Left lung (tissue), 4 donors: ENCODE measurements at regions not wholly inside any gene's neighbourhood (a gene's known extent, or its start where the extent isn't known, plus 50 kb on each side); places are given as distances from the start of the nearest gene placed in this dataset.

ENCODE experiments used
- ATAC-seq: fragments of 200-7000 bp; cut with Tn5 transposase; one replicate; pipeline ENCODE4 v1.9.1; 2020; ENCODE audit warnings: moderate library complexity
- DNase-seq, 4 donors: peaks; one replicate each; pipeline ENCODE4 v3.0.0-alpha.2; 2013 to 2020
- H3K27ac ChIP-seq, 2 donors: fragments of 200-600 bp; sonication (generic) in 1 of 2; one replicate each; pipeline versions ENCODE4 v1.5.0 to v1.8.0; 2020 to 2021
- H3K27me3 ChIP-seq, 2 donors: fragments of 200-600 bp; sonication (generic) in 1 of 2; one replicate each; pipeline versions ENCODE4 v1.5.0 to v1.8.0; 2020 to 2021
- H3K36me3 ChIP-seq, 2 donors: fragments of 200-600 bp; sonication (generic) in 1 of 2; one replicate each; pipeline versions ENCODE4 v1.5.0 to v1.8.0; 2020 to 2021
- H3K4me1 ChIP-seq, 2 donors: fragments of 200-600 bp; one replicate each; pipeline ENCODE4 v1.8.0; 2021
- H3K4me3 ChIP-seq, 2 donors: fragments of 200-600 bp; sonication (generic) in 1 of 2; one replicate each; pipeline versions ENCODE4 v1.5.0 to v1.8.0; 2020 to 2021; ENCODE audit warnings: mild to moderate bottlenecking in 1 of 2
- H3K9me3 ChIP-seq, 2 donors: fragments of 200-600 bp; sonication (generic) in 1 of 2; one replicate each; pipeline versions ENCODE4 v1.5.0 to v1.8.0; 2020 to 2021
- intact Hi-C, 2 donors: fragments of 100-400 bp; cut with DNase I; formaldehyde crosslinking; loops; one replicate each; pipeline versions ENCODE4 v1.11.2 to v1.14.2; 2022
- TF ChIP-seq, protein P1 (sequence below), 2 donors: fragments of 200-600 bp; sonication (generic) in 1 of 2; IDR thresholded peaks; one replicate each; pipeline versions ENCODE4 v1.5.0 to v1.8.0; 2021; ENCODE audit warnings: antibody characterized with exemption in 2 of 2
- donor health status: DM: no; HTN: yes; CAD: no.
- donor health status: DM: no; HTN: no; CAD: no.

DNA sequence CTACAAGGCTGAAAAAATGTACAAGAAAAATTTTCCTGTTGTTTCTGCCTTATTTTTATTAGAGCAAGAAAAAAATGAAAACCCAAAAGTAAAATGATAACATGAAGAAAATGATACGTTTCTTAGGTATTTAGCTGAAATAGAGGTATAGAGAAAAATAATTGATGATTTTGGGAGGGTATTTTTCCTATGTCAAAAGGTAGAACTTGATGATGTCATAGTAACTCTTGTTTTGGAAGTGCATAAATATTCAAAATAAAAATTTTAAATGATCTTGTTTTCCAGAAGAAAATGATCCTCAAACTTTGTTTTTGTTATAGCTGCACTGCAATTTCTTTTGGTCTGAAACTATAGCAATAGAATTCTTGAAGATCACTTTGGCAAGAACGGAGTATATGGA lies 608.8 kb upstream of the BOD1L1 start:
- H3K4me1 ChIP-seq = no peaks in the 10 kb centered on the region
- no peaks in the 10 kb centered on the region for H3K36me3 ChIP-seq
- intact Hi-C loops = no loop called here
- no peaks in the 10 kb centered on the region for H3K27me3 ChIP-seq
- H3K27ac ChIP-seq = no peak overlapping the region
- ATAC-seq (no peak), DNase-seq (no peak)
- H3K9me3 ChIP-seq = no peaks in the 10 kb centered on the region
- H3K4me3 ChIP-seq = no peak overlapping the region
- TF ChIP-seq, protein P1, sequence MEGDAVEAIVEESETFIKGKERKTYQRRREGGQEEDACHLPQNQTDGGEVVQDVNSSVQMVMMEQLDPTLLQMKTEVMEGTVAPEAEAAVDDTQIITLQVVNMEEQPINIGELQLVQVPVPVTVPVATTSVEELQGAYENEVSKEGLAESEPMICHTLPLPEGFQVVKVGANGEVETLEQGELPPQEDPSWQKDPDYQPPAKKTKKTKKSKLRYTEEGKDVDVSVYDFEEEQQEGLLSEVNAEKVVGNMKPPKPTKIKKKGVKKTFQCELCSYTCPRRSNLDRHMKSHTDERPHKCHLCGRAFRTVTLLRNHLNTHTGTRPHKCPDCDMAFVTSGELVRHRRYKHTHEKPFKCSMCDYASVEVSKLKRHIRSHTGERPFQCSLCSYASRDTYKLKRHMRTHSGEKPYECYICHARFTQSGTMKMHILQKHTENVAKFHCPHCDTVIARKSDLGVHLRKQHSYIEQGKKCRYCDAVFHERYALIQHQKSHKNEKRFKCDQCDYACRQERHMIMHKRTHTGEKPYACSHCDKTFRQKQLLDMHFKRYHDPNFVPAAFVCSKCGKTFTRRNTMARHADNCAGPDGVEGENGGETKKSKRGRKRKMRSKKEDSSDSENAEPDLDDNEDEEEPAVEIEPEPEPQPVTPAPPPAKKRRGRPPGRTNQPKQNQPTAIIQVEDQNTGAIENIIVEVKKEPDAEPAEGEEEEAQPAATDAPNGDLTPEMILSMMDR (IDR thresholded peaks at IDR 0.05) = no peak

DNA sequence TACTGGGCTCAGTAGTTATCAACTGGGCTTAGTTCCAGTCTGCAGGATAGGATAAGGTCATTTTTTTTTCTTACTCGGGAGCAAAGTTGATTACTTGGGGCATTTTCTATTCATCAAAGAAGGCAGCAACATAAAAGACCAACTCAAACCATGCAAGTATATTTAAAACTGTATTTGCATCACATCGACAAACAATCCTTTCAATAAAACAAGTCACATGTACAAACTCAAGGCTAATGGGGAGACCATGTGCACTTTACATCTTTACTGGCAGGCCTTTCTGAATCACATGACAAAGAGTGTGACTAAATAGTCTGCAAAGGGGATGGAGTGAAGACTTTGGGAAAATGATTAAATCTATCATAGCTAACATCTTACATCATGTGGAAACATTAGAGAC lies 610.4 kb upstream of the BOD1L1 start:
- no peak for DNase-seq
- Histone ChIP-seq H3K27me3 (no peaks in the 10 kb centered on the region), H3K27ac (no peak overlapping the region), H3K9me3 (no peaks in the 10 kb centered on the region), H3K36me3 (no peaks in the 10 kb centered on the region), H3K4me3 (no peak overlapping the region), H3K4me1 (no peaks in the 10 kb centered on the region)
- no peak for ATAC-seq
- TF ChIP-seq, protein P1 (IDR thresholded peaks at IDR 0.05) = no peak
- intact Hi-C loops = no loop called here

DNA sequence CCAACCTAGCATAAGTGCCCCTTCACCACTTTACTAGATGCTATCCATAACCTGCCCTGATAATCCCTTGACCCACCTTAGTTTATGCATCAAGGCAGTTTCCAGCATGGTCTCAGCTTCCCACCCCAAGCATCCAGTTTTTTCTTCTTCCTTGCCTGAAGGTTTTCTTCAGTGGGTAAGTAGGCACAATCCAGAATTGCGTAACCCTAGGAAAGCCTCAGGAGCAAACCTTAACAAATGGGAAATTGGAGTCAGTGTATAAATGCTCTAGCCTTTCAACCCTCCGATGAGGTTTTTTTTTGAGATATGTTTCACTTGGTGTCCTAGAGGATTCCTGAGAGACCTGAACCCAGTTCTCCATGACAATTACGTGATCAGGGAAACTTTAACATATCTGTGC lies 614.0 kb upstream of the BOD1L1 start:
- ATAC-seq = no peak
- TF ChIP-seq, protein P1 (IDR thresholded peaks at IDR 0.05) = no peak
- Histone ChIP-seq H3K36me3 (no peaks in the 10 kb centered on the region), H3K27me3 (no peaks in the 10 kb centered on the region), H3K4me1 (no peaks in the 10 kb centered on the region), H3K27ac (no peak overlapping the region), H3K9me3 (no peaks in the 10 kb centered on the region), H3K4me3 (no peak overlapping the region)
- DNase-seq = no peak
- intact Hi-C loops = no loop called here

DNA sequence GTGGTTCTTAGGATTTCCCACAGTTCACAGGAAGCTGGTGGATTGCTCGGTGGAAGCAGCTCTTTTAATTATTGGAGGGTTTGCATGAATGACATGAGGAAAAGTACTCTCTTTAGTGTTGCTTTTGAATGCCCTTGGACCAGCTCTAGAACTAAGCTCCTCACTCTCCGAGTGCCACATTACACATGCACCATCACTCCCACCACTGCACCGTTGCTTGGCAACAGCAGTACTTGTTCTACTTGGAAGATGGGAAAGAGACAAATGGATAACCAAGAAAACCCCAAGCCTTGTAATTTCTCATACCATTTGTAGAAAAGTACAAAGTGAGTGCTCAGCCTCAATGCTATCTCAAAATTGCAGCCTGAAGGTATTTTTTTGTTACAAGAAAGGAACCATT lies 620.2 kb upstream of the BOD1L1 start:
- H3K27ac ChIP-seq = no peak overlapping the region
- intact Hi-C loops = no loop called here
- no peaks in the 10 kb centered on the region for H3K4me1 ChIP-seq
- H3K9me3 ChIP-seq = no peaks in the 10 kb centered on the region
- no peaks in the 10 kb centered on the region for H3K36me3 ChIP-seq
- TF ChIP-seq, protein P1 (IDR thresholded peaks at IDR 0.05) = no peak
- DNase-seq = no peak
- no peaks in the 10 kb centered on the region for H3K27me3 ChIP-seq
- H3K4me3 ChIP-seq = no peak overlapping the region
- ATAC-seq = no peak

DNA sequence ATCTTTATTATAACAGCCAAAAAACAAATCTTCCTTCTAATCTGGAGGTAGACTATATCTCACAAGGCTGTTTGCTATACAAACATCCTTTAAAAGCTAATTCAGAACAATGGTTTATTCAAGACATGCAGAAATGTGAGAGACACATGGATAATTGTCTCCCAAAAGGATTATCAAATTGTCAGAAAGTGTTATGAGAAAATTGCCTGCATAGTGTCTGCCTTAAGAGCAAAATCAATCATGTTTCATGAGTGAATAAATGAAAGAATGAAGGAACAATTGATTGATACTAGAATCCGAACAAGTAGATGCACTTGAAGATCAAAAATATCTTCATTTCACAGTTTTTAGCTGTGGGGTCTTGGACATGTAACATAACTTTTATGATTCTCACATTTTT lies 621.7 kb upstream of the BOD1L1 start:
- H3K27me3 ChIP-seq = no peaks in the 10 kb centered on the region
- peaks cover 0 to 3% of the 10 kb centered on the region in 2 donors for H3K9me3 ChIP-seq
- no peak overlapping the region for H3K4me3 ChIP-seq
- intact Hi-C loops = no loop called here
- ATAC-seq (no peak), DNase-seq (no peak)
- TF ChIP-seq, protein P1 (IDR thresholded peaks at IDR 0.05) = no peak
- H3K36me3 ChIP-seq = no peaks in the 10 kb centered on the region
- no peaks in the 10 kb centered on the region for H3K4me1 ChIP-seq
- H3K27ac ChIP-seq = no peak overlapping the region
